ENCODE measurements at regions not wholly inside any gene's neighbourhood (a gene's known extent, or its start where the extent isn't known, plus 50 kb on each side); places are given as distances from the start of the nearest gene placed in this dataset.
A peak's percentile ranks its signal among the peaks of the same experiment; 100 is the strongest.

DNA sequence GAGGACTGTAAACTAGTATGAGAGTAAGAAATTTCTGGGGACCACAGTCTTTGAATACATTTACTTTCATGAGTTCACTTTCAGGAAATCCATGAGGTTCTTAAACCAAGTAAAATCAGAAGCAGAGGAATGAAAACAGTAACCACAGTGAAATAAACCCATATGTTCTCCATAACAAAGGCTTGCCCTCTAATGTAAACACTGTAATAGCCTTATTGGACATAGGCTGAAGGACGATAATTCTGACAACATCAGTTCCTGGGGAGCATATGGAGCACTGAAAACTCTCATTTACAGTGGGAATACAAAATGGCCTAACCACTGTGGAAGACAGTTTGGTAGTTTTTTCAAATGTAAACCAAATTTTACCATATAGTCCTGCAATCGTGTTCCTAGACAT lies 965.8 kb downstream of the NSUN3 start:
- H3K27me3 Mint-ChIP-seq (ENCODE audit: insufficient read depth, unreplicated experiment) = no peaks in the 10 kb centered on the region
- TF ChIP-seq, protein P1, sequence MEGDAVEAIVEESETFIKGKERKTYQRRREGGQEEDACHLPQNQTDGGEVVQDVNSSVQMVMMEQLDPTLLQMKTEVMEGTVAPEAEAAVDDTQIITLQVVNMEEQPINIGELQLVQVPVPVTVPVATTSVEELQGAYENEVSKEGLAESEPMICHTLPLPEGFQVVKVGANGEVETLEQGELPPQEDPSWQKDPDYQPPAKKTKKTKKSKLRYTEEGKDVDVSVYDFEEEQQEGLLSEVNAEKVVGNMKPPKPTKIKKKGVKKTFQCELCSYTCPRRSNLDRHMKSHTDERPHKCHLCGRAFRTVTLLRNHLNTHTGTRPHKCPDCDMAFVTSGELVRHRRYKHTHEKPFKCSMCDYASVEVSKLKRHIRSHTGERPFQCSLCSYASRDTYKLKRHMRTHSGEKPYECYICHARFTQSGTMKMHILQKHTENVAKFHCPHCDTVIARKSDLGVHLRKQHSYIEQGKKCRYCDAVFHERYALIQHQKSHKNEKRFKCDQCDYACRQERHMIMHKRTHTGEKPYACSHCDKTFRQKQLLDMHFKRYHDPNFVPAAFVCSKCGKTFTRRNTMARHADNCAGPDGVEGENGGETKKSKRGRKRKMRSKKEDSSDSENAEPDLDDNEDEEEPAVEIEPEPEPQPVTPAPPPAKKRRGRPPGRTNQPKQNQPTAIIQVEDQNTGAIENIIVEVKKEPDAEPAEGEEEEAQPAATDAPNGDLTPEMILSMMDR (IDR thresholded peaks at IDR 0.05; ENCODE audit: insufficient read depth in 1 of 2, low read depth in 1 of 2, low read length in 1 of 2, severe bottlenecking in 1 of 2, unreplicated experiment in 1 of 2) = no peak

GRCh38 chr3:95029644-95030043 lies 966.8 kb downstream of the NSUN3 start:
- ChIA-PET POLR2A (no interaction called here), CTCF (no interaction called here)
- Histone ChIP-seq H3K36me3 (ENCODE audit: control insufficient read depth, insufficient read depth, low read length) (no peaks in the 10 kb centered on the region), H3K4me3 (ENCODE audit: low read depth, low read length) (no peak overlapping the region), H3K9me3 (no peaks in the 10 kb centered on the region), H3K4me1 (no peaks in the 10 kb centered on the region), H3K27me3 (replicated peaks; ENCODE audit: control insufficient read depth, insufficient read depth, low read length) (no peaks in the 10 kb centered on the region)
- Mint-ChIP-seq H3K27ac (ENCODE audit: unreplicated experiment) (no peak overlapping the region), H3K4me3 (ENCODE audit: unreplicated experiment) (no peak overlapping the region), H3K4me1 (ENCODE audit: low read depth, unreplicated experiment) (no peaks in the 10 kb centered on the region), H3K36me3 (ENCODE audit: insufficient read depth, unreplicated experiment) (no peaks in the 10 kb centered on the region), H3K27me3 (ENCODE audit: insufficient read depth, unreplicated experiment) (no peaks in the 10 kb centered on the region), H3K9me3 (ENCODE audit: unreplicated experiment) (peaks cover 10% of the 10 kb centered on the region)
- TF ChIP-seq, protein P1 (IDR thresholded peaks at IDR 0.05; ENCODE audit: insufficient read depth in 1 of 2, low read depth in 1 of 2, low read length in 1 of 2, severe bottlenecking in 1 of 2, unreplicated experiment in 1 of 2) = no peak
- DNase-seq = no peak
- intact Hi-C loops (cut with micrococcal nuclease; ENCODE audit: unreplicated experiment) = no loop called here
- BruUV-seq (replicated peaks) = no TSS peak

More for the DNA sequence above, 965.8 kb downstream of the NSUN3 start:
- intact Hi-C loops (cut with micrococcal nuclease; ENCODE audit: unreplicated experiment) = no loop called here
- H3K4me3 ChIP-seq (ENCODE audit: low read depth, low read length) = no peak overlapping the region
- H3K9me3 Mint-ChIP-seq (ENCODE audit: unreplicated experiment) = peaks cover 5% of the 10 kb centered on the region
- no peak overlapping the region for H3K4me3 Mint-ChIP-seq (ENCODE audit: unreplicated experiment)
- BruUV-seq (replicated peaks) = no TSS peak
- no peaks in the 10 kb centered on the region for H3K9me3 ChIP-seq
- H3K4me1 Mint-ChIP-seq (ENCODE audit: low read depth, unreplicated experiment) = no peaks in the 10 kb centered on the region
- POLR2A ChIA-PET = no interaction called here
- H3K4me1 ChIP-seq = no peaks in the 10 kb centered on the region
- no peak for DNase-seq
- H3K36me3 Mint-ChIP-seq (ENCODE audit: insufficient read depth, unreplicated experiment) = no peaks in the 10 kb centered on the region
- CTCF ChIA-PET = no interaction called here
- no peaks in the 10 kb centered on the region for H3K27me3 ChIP-seq (replicated peaks; ENCODE audit: control insufficient read depth, insufficient read depth, low read length)
- no peaks in the 10 kb centered on the region for H3K36me3 ChIP-seq (ENCODE audit: control insufficient read depth, insufficient read depth, low read length)
- H3K27ac Mint-ChIP-seq (ENCODE audit: unreplicated experiment) = no peak overlapping the region

GRCh38 chr3:95036526-95037021 lies 973.7 kb downstream of the NSUN3 start:
- intact Hi-C loops (cut with micrococcal nuclease; ENCODE audit: unreplicated experiment) = no loop called here
- no peaks in the 10 kb centered on the region for H3K27me3 ChIP-seq (replicated peaks; ENCODE audit: control insufficient read depth, insufficient read depth, low read length)
- H3K4me3 Mint-ChIP-seq (ENCODE audit: unreplicated experiment) = no peak overlapping the region
- H3K4me1 Mint-ChIP-seq (ENCODE audit: low read depth, unreplicated experiment) = peaks cover 8% of the 10 kb centered on the region
- no peaks in the 10 kb centered on the region for H3K36me3 Mint-ChIP-seq (ENCODE audit: insufficient read depth, unreplicated experiment)
- no TSS peak for BruUV-seq (replicated peaks)
- no peaks in the 10 kb centered on the region for H3K36me3 ChIP-seq (ENCODE audit: control insufficient read depth, insufficient read depth, low read length)
- H3K4me1 ChIP-seq = peaks cover 11% of the 10 kb centered on the region
- TF ChIP-seq, protein P1 (IDR thresholded peaks at IDR 0.05; ENCODE audit: insufficient read depth in 1 of 2, low read depth in 1 of 2, low read length in 1 of 2, severe bottlenecking in 1 of 2, unreplicated experiment in 1 of 2) = no peak
- H3K9me3 ChIP-seq = peaks cover 9% of the 10 kb centered on the region
- no peaks in the 10 kb centered on the region for H3K27me3 Mint-ChIP-seq (ENCODE audit: insufficient read depth, unreplicated experiment)
- no peak overlapping the region for H3K4me3 ChIP-seq (ENCODE audit: low read depth, low read length)
- POLR2A ChIA-PET = no interaction called here
- peaks cover 19% of the 10 kb centered on the region for H3K9me3 Mint-ChIP-seq (ENCODE audit: unreplicated experiment)
- peak overlapping the region; percentile 3 for H3K27ac Mint-ChIP-seq (ENCODE audit: unreplicated experiment)
- CTCF ChIA-PET = no interaction called here
- peak in 1 of 2 experiments; percentile 5 for DNase-seq

Measured in Caco-2 (cell line).